ENCODE measurements at regions not wholly inside any gene's neighbourhood (a gene's known extent, or its start where the extent isn't known, plus 50 kb on each side); places are given as distances from the start of the nearest gene placed in this dataset.

- intact Hi-C loops (cut with DNase I), result no loop called here
These were observed 1344.3 kb downstream of the TBC1D22A start for GRCh38 chr22:48106715-48107259.

GRCh38 chr22:48106215-48106614 lies 1343.8 kb downstream of the TBC1D22A start:
- H3K27ac ChIP-seq, result no peak overlapping the region
- DNase-seq (no peak), ATAC-seq (no peak)
- no peaks in the 10 kb centered on the region for H3K4me1 ChIP-seq
- peaks cover 0 to 8% of the 10 kb centered on the region in 2 donors for H3K9me3 ChIP-seq
- intact Hi-C loops (cut with DNase I), result no loop called here
- H3K36me3 ChIP-seq, result no peaks in the 10 kb centered on the region
- no peak for TF ChIP-seq CTCF (IDR thresholded peaks at IDR 0.05)
- H3K27me3 ChIP-seq, result peaks cover 0 to 41% of the 10 kb centered on the region in 2 donors
- no peak overlapping the region for H3K4me3 ChIP-seq

More at GRCh38 chr22:48106715-48107259, 1344.3 kb downstream of the TBC1D22A start:
- H3K36me3 ChIP-seq, result no peaks in the 10 kb centered on the region
- ATAC-seq, result no peak
- H3K9me3 ChIP-seq, result peaks cover 0 to 8% of the 10 kb centered on the region in 2 donors
- no peak for TF ChIP-seq CTCF (IDR thresholded peaks at IDR 0.05)
- H3K27me3 ChIP-seq, result peaks cover 0 to 35% of the 10 kb centered on the region in 2 donors
- DNase-seq, result no peak
- no peaks in the 10 kb centered on the region for H3K4me1 ChIP-seq
- H3K4me3 ChIP-seq, result no peak overlapping the region
- no peak overlapping the region for H3K27ac ChIP-seq

- intact Hi-C loops (cut with DNase I), result no loop called here
- DNase-seq, result no peak
- Histone ChIP-seq H3K4me1 (no peaks in the 10 kb centered on the region), H3K27ac (no peak overlapping the region), H3K36me3 (no peaks in the 10 kb centered on the region), H3K9me3 (peaks cover 0 to 8% of the 10 kb centered on the region in 2 donors), H3K4me3 (no peak overlapping the region), H3K27me3 (peaks cover 0 to 47% of the 10 kb centered on the region in 2 donors)
- ATAC-seq, result no peak
- TF ChIP-seq CTCF (IDR thresholded peaks at IDR 0.05), result no peak
These were observed 1342.8 kb downstream of the TBC1D22A start for GRCh38 chr22:48105259-48105658.

GRCh38 chr22:48104766-48105165 lies 1342.3 kb downstream of the TBC1D22A start:
- no peaks in the 10 kb centered on the region for H3K4me1 ChIP-seq
- TF ChIP-seq CTCF (IDR thresholded peaks at IDR 0.05), result no peak
- intact Hi-C loops (cut with DNase I), result no loop called here
- ATAC-seq (no peak), DNase-seq (no peak)
- H3K9me3 ChIP-seq, result peaks cover 0 to 8% of the 10 kb centered on the region in 2 donors
- H3K4me3 ChIP-seq, result no peak overlapping the region
- H3K27me3 ChIP-seq, result peaks cover 0 to 51% of the 10 kb centered on the region in 2 donors
- no peak overlapping the region for H3K27ac ChIP-seq
- no peaks in the 10 kb centered on the region for H3K36me3 ChIP-seq

GRCh38 chr22:48104102-48104738 lies 1341.8 kb downstream of the TBC1D22A start:
- Histone ChIP-seq H3K36me3 (no peaks in the 10 kb centered on the region), H3K4me1 (no peaks in the 10 kb centered on the region), H3K27ac (no peak overlapping the region), H3K4me3 (no peak overlapping the region), H3K9me3 (peaks cover 0 to 5% of the 10 kb centered on the region in 2 donors), H3K27me3 (peaks cover 0 to 56% of the 10 kb centered on the region in 2 donors)
- no peak for DNase-seq
- ATAC-seq, result no peak
- intact Hi-C loops (cut with DNase I), result no loop called here
- TF ChIP-seq CTCF (IDR thresholded peaks at IDR 0.05), result no peak

Data from left lung (tissue), 4 donors.